PC-9 (cell line): ENCODE measurements at regions not wholly inside any gene's neighbourhood (a gene's known extent, or its start where the extent isn't known, plus 50 kb on each side); places are given as distances from the start of the nearest gene placed in this dataset.

Experiments used
- BruUV-seq: library from RNA; stranded (reverse); fragments of 400-500 nt; replicated peaks from 2 replicates; lab custom pipeline; 2021; lab: Mats Ljungman, UMichigan
- CTCF ChIA-PET: fragments of 300-600 bp; sonication (Branson Sonifier 250); formaldehyde crosslinking; loops from one replicate; lab custom pipeline; 2022; ENCODE audit warnings: antibody characterized with exemption; lab: Charles Lee
- POLR2A ChIA-PET: fragments of 300-600 bp; sonication (Branson Sonifier 250); formaldehyde crosslinking; loops from one replicate; lab custom pipeline; 2022; ENCODE audit warnings: antibody characterized with exemption; ENCODE audit not compliant: unreplicated experiment; lab: Charles Lee
- DNase-seq, 2 experiments: peaks; one replicate each; pipeline versions ENCODE4 v3.0.0 to v3.0.0-alpha.2; 2015 to 2022; ENCODE audit warnings: mixed read lengths in 1 of 2
- H2AFZ ChIP-seq: fragments of 200-600 bp; sonication (generic); 2 replicates; pipeline ENCODE4 v1.8.1; 2017; ENCODE audit warnings: antibody characterized with exemption
- H3F3A ChIP-seq: fragments of 200-600 bp; sonication (generic); 2 replicates; pipeline ENCODE4 v1.8.1; 2017; ENCODE audit warnings: antibody characterized with exemption, mild to moderate bottlenecking, low read depth; ENCODE audit not compliant: insufficient read depth
- H3K27ac ChIP-seq: fragments of 200-600 bp; sonication (generic); 2 replicates; pipeline ENCODE4 v1.6.1; 2016; ENCODE audit warnings: mixed run types
- H3K27me3 ChIP-seq: fragments of 200-600 bp; sonication (generic); 2 replicates; pipeline ENCODE4 v1.6.1; 2016; ENCODE audit warnings: low read depth, mixed run types; ENCODE audit not compliant: insufficient read depth
- H3K36me3 ChIP-seq: fragments of 200-600 bp; sonication (generic); 2 replicates; pipeline ENCODE4 v1.6.1; 2016; ENCODE audit warnings: low read depth, mixed run types
- H3K4me1 ChIP-seq: fragments of 200-600 bp; sonication (generic); replicated peaks from 2 replicates; pipeline ENCODE4 v1.6.1; 2016; ENCODE audit warnings: mixed run types; ENCODE audit not compliant: insufficient read depth
- H3K4me2 ChIP-seq: fragments of 200-600 bp; sonication (generic); 2 replicates; pipeline ENCODE4 v1.6.1; 2017; ENCODE audit warnings: mixed run types
- H3K4me3 ChIP-seq: fragments of 200-600 bp; sonication (generic); 2 replicates; pipeline ENCODE4 v1.6.1; 2016; ENCODE audit warnings: mixed run types
- H3K79me2 ChIP-seq: fragments of 200-600 bp; sonication (generic); 2 replicates; pipeline ENCODE4 v1.6.1; 2017; ENCODE audit warnings: low read depth, mixed run types
- H3K9me2 ChIP-seq: fragments of 200-600 bp; sonication (generic); 2 replicates; pipeline ENCODE4 v1.8.1; 2017; ENCODE audit warnings: mild to moderate bottlenecking; ENCODE audit not compliant: insufficient read depth
- H3K9me3 ChIP-seq: fragments of 200-600 bp; sonication (generic); 2 replicates; pipeline ENCODE4 v1.8.1; 2016; ENCODE audit warnings: low read depth; ENCODE audit not compliant: insufficient read depth
- H4K20me1 ChIP-seq: fragments of 200-600 bp; sonication (generic); 2 replicates; pipeline ENCODE4 v1.8.1; 2017; ENCODE audit not compliant: insufficient read depth
- EZH2 ChIP-seq: fragments of 200-600 bp; sonication (generic); IDR thresholded peaks from 2 replicates; pipeline ENCODE4 v1.8.0; 2017; ENCODE audit warnings: antibody characterized with exemption, low read depth
- intact Hi-C: fragments of 100-400 bp; cut with micrococcal nuclease; formaldehyde crosslinking; loops from one replicate; pipeline ENCODE4 v1.10.0; 2022; ENCODE audit not compliant: unreplicated experiment
- TF ChIP-seq, protein P1 (sequence below): fragments of 200-600 bp; sonication (generic); conservative IDR thresholded peaks from 2 replicates; pipeline ENCODE4 v1.6.1; 2017; ENCODE audit warnings: mixed run types, antibody characterized with exemption, mild to moderate bottlenecking, moderate library complexity

DNA sequence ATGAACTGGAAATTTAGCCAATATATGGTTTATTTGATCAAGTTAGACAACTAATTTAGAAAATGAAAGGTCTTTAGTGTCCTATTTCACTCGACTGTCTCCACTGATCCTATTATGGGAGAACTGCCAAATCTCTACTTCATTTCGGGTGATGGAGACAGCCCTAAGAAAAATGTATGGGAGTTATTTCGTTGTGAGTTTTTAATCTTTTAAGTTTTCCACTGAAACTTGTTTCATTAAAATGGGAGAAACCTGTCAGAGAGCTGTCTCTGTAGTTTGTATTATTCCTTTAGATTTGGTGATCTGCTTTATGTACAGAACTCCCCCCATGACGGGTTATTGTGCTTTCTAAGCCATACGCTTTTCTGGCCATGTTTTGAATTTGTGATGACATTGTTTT, 899.7 kb downstream of the ADGRL2 start:
- no peaks in the 10 kb centered on the region for H3K36me3 ChIP-seq
- no peaks in the 10 kb centered on the region for H3K27me3 ChIP-seq
- H3K79me2 ChIP-seq = no peaks in the 10 kb centered on the region
- no peak for DNase-seq
- intact Hi-C loops = no loop called here
- H3F3A ChIP-seq = no peaks in the 10 kb centered on the region
- no peak overlapping the region for H3K27ac ChIP-seq
- no peak overlapping the region for H2AFZ ChIP-seq
- H3K9me2 ChIP-seq = no peaks in the 10 kb centered on the region
- no peak overlapping the region for H3K4me3 ChIP-seq
- ChIA-PET POLR2A (no interaction called here), CTCF (no interaction called here)
- H3K9me3 ChIP-seq = no peaks in the 10 kb centered on the region
- no TSS peak for BruUV-seq
- TF ChIP-seq, protein P1, sequence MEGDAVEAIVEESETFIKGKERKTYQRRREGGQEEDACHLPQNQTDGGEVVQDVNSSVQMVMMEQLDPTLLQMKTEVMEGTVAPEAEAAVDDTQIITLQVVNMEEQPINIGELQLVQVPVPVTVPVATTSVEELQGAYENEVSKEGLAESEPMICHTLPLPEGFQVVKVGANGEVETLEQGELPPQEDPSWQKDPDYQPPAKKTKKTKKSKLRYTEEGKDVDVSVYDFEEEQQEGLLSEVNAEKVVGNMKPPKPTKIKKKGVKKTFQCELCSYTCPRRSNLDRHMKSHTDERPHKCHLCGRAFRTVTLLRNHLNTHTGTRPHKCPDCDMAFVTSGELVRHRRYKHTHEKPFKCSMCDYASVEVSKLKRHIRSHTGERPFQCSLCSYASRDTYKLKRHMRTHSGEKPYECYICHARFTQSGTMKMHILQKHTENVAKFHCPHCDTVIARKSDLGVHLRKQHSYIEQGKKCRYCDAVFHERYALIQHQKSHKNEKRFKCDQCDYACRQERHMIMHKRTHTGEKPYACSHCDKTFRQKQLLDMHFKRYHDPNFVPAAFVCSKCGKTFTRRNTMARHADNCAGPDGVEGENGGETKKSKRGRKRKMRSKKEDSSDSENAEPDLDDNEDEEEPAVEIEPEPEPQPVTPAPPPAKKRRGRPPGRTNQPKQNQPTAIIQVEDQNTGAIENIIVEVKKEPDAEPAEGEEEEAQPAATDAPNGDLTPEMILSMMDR = no peak
- no peak for TF ChIP-seq EZH2
- no peaks in the 10 kb centered on the region for H3K4me1 ChIP-seq
- no peak overlapping the region for H3K4me2 ChIP-seq
- H4K20me1 ChIP-seq = no peaks in the 10 kb centered on the region

DNA sequence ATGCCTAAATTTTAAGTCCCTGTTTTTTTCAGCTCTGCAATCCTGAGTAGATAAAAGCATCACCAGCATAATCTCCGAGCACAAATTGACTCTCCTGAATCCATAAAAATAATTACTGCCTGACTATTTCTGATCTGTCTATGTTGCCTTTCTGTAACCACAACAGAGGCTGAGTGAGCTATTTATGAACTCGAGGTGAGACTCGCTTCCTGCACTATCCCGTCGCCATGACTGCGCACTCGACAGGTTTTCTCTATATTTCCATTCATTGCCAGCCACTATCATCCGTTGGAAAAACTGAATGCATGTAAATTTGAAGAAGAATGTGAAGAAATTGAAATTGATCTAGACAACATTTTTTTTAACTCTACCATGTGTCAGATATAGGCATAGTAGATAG, 897.2 kb downstream of the ADGRL2 start:
- POLR2A ChIA-PET = no interaction called here
- Histone ChIP-seq H3K4me3 (no peak overlapping the region), H3K27me3 (no peaks in the 10 kb centered on the region), H3K79me2 (no peaks in the 10 kb centered on the region), H3K9me3 (no peaks in the 10 kb centered on the region; the same call in 1 of the 2 replicates), H3F3A (no peaks in the 10 kb centered on the region), H3K4me2 (no peak overlapping the region), H2AFZ (no peak overlapping the region), H3K4me1 (no peaks in the 10 kb centered on the region), H3K27ac (no peak overlapping the region), H3K36me3 (no peaks in the 10 kb centered on the region), H3K9me2 (no peaks in the 10 kb centered on the region), H4K20me1 (no peaks in the 10 kb centered on the region)
- BruUV-seq = no TSS peak
- CTCF ChIA-PET = no interaction called here
- intact Hi-C loops = no loop called here
- no peak for DNase-seq
- no peak for TF ChIP-seq EZH2
- TF ChIP-seq, protein P1 = no peak

- POLR2A ChIA-PET = interaction anchor here (0.7 kb wide), 1 partner anchor 8 kb away, joined by 4 read pairs; no protein-coding TSS in a partner anchor
- DNase-seq = no peak
- Histone ChIP-seq H3K4me1 (no peaks in the 10 kb centered on the region), H3K4me2 (no peak overlapping the region), H2AFZ (no peak overlapping the region), H3F3A (no peaks in the 10 kb centered on the region), H3K9me2 (no peaks in the 10 kb centered on the region), H3K27me3 (no peaks in the 10 kb centered on the region), H3K79me2 (no peaks in the 10 kb centered on the region), H4K20me1 (no peaks in the 10 kb centered on the region), H3K36me3 (no peaks in the 10 kb centered on the region), H3K9me3 (no peaks in the 10 kb centered on the region; the same call in 1 of the 2 replicates), H3K4me3 (no peak overlapping the region), H3K27ac (no peak overlapping the region)
- CTCF ChIA-PET = no interaction called here
- no TSS peak for BruUV-seq
- intact Hi-C loops = no loop called here
- no peak for TF ChIP-seq EZH2
- TF ChIP-seq, protein P1 = no peak
These were observed 894.7 kb downstream of the ADGRL2 start for GRCh38 chr1:82695443-82695842.
